Liver (tissue), 8 donors: ENCODE measurements at regions not wholly inside any gene's neighbourhood (a gene's known extent, or its start where the extent isn't known, plus 50 kb on each side); places are given as distances from the start of the nearest gene placed in this dataset.

Experiments
- DNase-seq: peaks from one replicate; pipeline ENCODE4 v3.0.0-alpha.2; 2017; ENCODE audit warnings: low spot score
- H3K27ac ChIP-seq, 2 donors: one replicate each; pipeline ENCODE4 v1.7.0; 2013; ENCODE audit warnings: inconsistent platforms in 2 of 2, low read length in 2 of 2, control low read depth in 1 of 2, low read depth in 1 of 2, mild to moderate bottlenecking in 1 of 2
- H3K27me3 ChIP-seq, 4 donors: one replicate each; pipeline versions ENCODE4 v1.6.1 to v1.7.0; 2013; ENCODE audit warnings: low read length in 3 of 4, inconsistent platforms in 1 of 4, mild to moderate bottlenecking in 1 of 4, moderate library complexity in 1 of 4; ENCODE audit not compliant: control insufficient read depth in 4 of 4, insufficient read depth in 4 of 4
- H3K36me3 ChIP-seq, 4 donors: one replicate each; pipeline versions ENCODE4 v1.6.1 to v1.7.0; 2013; ENCODE audit warnings: low read length in 3 of 4, mild to moderate bottlenecking in 3 of 4, low read depth in 1 of 4, moderate library complexity in 1 of 4; ENCODE audit not compliant: control insufficient read depth in 4 of 4, insufficient read depth in 3 of 4
- H3K4me1 ChIP-seq, 4 donors: one replicate each; pipeline versions ENCODE4 v1.6.1 to v1.7.0; 2013; ENCODE audit warnings: low read length in 3 of 4, mild to moderate bottlenecking in 3 of 4, moderate library complexity in 1 of 4; ENCODE audit not compliant: control insufficient read depth in 4 of 4, insufficient read depth in 4 of 4
- H3K4me3 ChIP-seq, 3 donors: one replicate each; pipeline versions ENCODE4 v1.6.1 to v1.7.0; 2013; ENCODE audit warnings: low read length in 3 of 3, control low read depth in 1 of 3, low read depth in 1 of 3, mild to moderate bottlenecking in 1 of 3
- H3K9ac ChIP-seq, 2 donors: one replicate each; pipeline ENCODE4 v1.7.0; 2013; ENCODE audit warnings: low read length in 2 of 2, mild to moderate bottlenecking in 2 of 2, moderate library complexity in 2 of 2, control low read depth in 1 of 2, low read depth in 1 of 2
- H3K9me3 ChIP-seq, 4 donors: one replicate each; pipeline versions ENCODE4 v1.6.1 to v1.7.0; 2013; ENCODE audit warnings: low read length in 3 of 4; ENCODE audit not compliant: control insufficient read depth in 4 of 4
- CTCF ChIP-seq: fragments of 150-350 bp; IDR thresholded peaks from 2 replicates; pipeline ENCODE4 v1.5.1; 2017; ENCODE audit warnings: improper control_type of control experiment, low read depth, low read length; ENCODE audit not compliant: missing input control
- EGR1 ChIP-seq, 2 donors: IDR thresholded peaks; 2 replicates each; pipeline ENCODE4 v1.6.1; 2016 to 2018; ENCODE audit warnings: antibody characterized with exemption in 2 of 2, low read depth in 2 of 2
- FOXA1 ChIP-seq: IDR thresholded peaks from 2 replicates; pipeline ENCODE4 v1.6.1; 2016; ENCODE audit warnings: antibody characterized with exemption
- FOXA2 ChIP-seq: IDR thresholded peaks from 2 replicates; pipeline ENCODE4 v1.6.1; 2016; ENCODE audit warnings: antibody characterized with exemption
- GABPA ChIP-seq, 2 donors: IDR thresholded peaks in 1 of 2; conservative IDR thresholded peaks in 1 of 2; 2 replicates each; pipeline ENCODE4 v1.6.1; 2016; ENCODE audit warnings: antibody characterized with exemption in 2 of 2, mild to moderate bottlenecking in 1 of 2, moderate library complexity in 1 of 2
- HNF4A ChIP-seq, 2 donors: conservative IDR thresholded peaks; 2 replicates each; pipeline ENCODE4 v1.6.1; 2016; ENCODE audit warnings: antibody characterized with exemption in 2 of 2, mild to moderate bottlenecking in 2 of 2
- MAX ChIP-seq: IDR thresholded peaks from 2 replicates; pipeline ENCODE4 v1.6.1; 2016; ENCODE audit warnings: antibody characterized with exemption
- NR2F2 ChIP-seq: IDR thresholded peaks from 2 replicates; pipeline ENCODE4 v1.6.1; 2016; ENCODE audit warnings: antibody characterized with exemption
- RAD21 ChIP-seq, 2 donors: IDR thresholded peaks; 2 replicates each; pipeline ENCODE4 v1.6.1; 2016; ENCODE audit warnings: antibody characterized with exemption in 2 of 2, mild to moderate bottlenecking in 2 of 2
- REST ChIP-seq: IDR thresholded peaks from 2 replicates; pipeline ENCODE4 v1.6.1; 2016; ENCODE audit warnings: antibody characterized with exemption, mild to moderate bottlenecking
- RXRA ChIP-seq, 2 donors: IDR thresholded peaks; 2 replicates each; pipeline ENCODE4 v1.6.1; 2017 to 2018; ENCODE audit warnings: antibody characterized with exemption in 2 of 2, mild to moderate bottlenecking in 1 of 2
- TAF1 ChIP-seq: conservative IDR thresholded peaks from 2 replicates; pipeline ENCODE4 v1.6.1; 2016; ENCODE audit warnings: antibody characterized with exemption, mild to moderate bottlenecking
- YY1 ChIP-seq: IDR thresholded peaks from 2 replicates; pipeline ENCODE4 v1.6.1; 2016; ENCODE audit warnings: antibody characterized with exemption, mild to moderate bottlenecking
- ZBTB33 ChIP-seq: IDR thresholded peaks from 2 replicates; pipeline ENCODE4 v1.6.1; 2016; ENCODE audit warnings: antibody characterized with exemption
- WGBS: extraction: QIAGEN DNeasy Blood & Tissue Kit; methylation state at CpG from one replicate; pipeline ENCODE4 v1.1.7; 2013; 5-methylcytosine and 5-hydroxymethylcytosine counted together
- TF ChIP-seq, protein P1 (sequence below): IDR thresholded peaks from 2 replicates; pipeline ENCODE4 v1.6.1; 2016; ENCODE audit warnings: antibody characterized with exemption
- donor health status: healthy.
- donor health status: healthy.
- donor health status: healthy.
- donor health status: healthy.
- donor health status: healthy.

DNA sequence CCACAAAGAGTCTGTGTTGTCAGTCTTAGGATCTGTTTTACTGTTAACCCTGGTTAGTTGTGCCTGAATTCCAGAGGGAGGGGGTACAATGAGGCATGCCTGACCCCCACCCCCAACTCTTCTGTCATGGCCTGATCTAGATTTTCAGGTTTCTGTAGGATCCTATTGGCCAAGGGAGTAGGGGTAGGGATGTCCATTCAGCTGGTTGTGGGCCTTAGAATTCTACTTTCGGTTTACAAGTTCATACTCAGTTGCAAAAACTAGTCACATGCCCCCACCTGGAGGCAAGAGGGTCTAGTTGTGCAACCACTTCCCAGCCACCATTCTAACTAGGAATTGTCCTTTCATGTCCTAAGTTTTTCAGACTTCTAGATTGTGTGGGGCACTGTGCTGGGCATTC lies 94.3 kb upstream of the MBNL2 start:
- DNase-seq = no peak
- Histone ChIP-seq H3K27me3 (no peaks in the 10 kb centered on the region), H3K4me1 (no peaks in the 10 kb centered on the region), H3K4me3 (no peak overlapping the region), H3K36me3 (no peaks in the 10 kb centered on the region), H3K9ac (no peak overlapping the region), H3K9me3 (no peaks in the 10 kb centered on the region), H3K27ac (no peak overlapping the region)
- TF ChIP-seq FOXA2 = no peak
- no peak for TF ChIP-seq MAX
- no peak for TF ChIP-seq FOXA1
- TF ChIP-seq RAD21 (IDR thresholded peaks at IDR 0.05) = no peak
- TF ChIP-seq REST = no peak
- TF ChIP-seq RXRA (IDR thresholded peaks at IDR 0.05) = no peak
- no peak for TF ChIP-seq GABPA (IDR thresholded peaks at IDR 0.05 in 1 of 2, conservative IDR thresholded peaks at IDR 0.05 in 1 of 2)
- WGBS = 90% methylated on average over 1 of the region's 1 CpG

DNA sequence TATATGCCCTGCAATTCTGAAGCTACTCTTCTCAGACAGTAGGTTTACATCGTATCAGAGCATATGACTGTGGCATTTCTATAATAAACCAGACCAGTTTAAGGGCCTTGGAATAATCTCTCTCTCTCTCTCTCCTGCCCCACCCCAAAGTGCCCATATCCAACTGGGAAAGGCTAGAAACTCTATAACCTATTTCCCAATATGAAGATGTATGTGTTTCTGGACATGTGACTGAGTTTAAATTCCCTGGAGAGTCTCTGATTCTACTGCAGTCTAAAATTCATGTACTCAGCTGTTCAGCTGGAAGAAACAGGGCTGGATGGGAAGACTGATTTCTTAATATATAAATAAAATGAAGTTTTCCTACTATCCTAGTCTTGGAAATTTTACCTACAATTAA lies 91.9 kb upstream of the MBNL2 start:
- H3K4me1 ChIP-seq = peaks cover 0 to 6% (median 0%) of the 10 kb centered on the region in 4 donors
- WGBS = 89% methylated on average over 1 of the region's 1 CpG
- H3K4me3 ChIP-seq = no peak overlapping the region
- no peaks in the 10 kb centered on the region for H3K9me3 ChIP-seq
- H3K27me3 ChIP-seq = no peaks in the 10 kb centered on the region
- H3K36me3 ChIP-seq = no peaks in the 10 kb centered on the region
- no peak for TF ChIP-seq ZBTB33
- no peak for TF ChIP-seq RXRA (IDR thresholded peaks at IDR 0.05)
- no peak for TF ChIP-seq CTCF
- no peak for TF ChIP-seq YY1
- no peak overlapping the region for H3K9ac ChIP-seq
- H3K27ac ChIP-seq = no peak overlapping the region
- DNase-seq = no peak

DNA sequence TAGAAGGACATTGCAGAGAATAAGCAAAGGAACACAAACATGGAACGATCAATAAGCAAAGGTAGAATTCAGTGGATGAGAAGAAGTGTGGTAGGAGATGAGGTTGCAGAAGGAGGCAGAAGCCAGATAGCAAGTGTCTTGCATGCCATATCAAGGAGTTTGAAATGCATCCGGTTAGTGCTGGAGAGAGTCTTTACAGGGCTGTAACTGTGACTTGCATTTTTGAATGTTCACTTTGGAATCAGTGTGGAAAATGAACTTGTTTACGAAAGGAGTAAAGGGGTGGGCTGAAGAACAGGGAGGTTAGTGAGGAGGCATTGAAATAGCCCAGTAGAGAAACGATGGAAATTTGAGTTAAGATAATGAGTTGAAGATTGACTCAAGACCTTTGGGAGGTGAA lies 90.7 kb upstream of the MBNL2 start:
- TF ChIP-seq HNF4A (conservative IDR thresholded peaks at IDR 0.05) (no peak), TAF1 (no peak), NR2F2 (no peak), FOXA1 (no peak), FOXA2 (no peak), RXRA (IDR thresholded peaks at IDR 0.05) (no peak), MAX (no peak), EGR1 (IDR thresholded peaks at IDR 0.05; ENCODE audit: low read depth in 2 of 2) (no peak), GABPA (IDR thresholded peaks at IDR 0.05 in 1 of 2, conservative IDR thresholded peaks at IDR 0.05 in 1 of 2) (no peak), ZBTB33 (no peak), RAD21 (IDR thresholded peaks at IDR 0.05) (no peak), YY1 (no peak)
- TF ChIP-seq, protein P1, sequence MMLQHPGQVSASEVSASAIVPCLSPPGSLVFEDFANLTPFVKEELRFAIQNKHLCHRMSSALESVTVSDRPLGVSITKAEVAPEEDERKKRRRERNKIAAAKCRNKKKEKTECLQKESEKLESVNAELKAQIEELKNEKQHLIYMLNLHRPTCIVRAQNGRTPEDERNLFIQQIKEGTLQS = no peak
- no peak for DNase-seq
- Histone ChIP-seq H3K27me3 (no peaks in the 10 kb centered on the region), H3K9ac (no peak overlapping the region), H3K36me3 (no peaks in the 10 kb centered on the region), H3K4me3 (no peak overlapping the region), H3K4me1 (peaks cover 0 to 6% (median 0%) of the 10 kb centered on the region in 4 donors), H3K27ac (no peak overlapping the region), H3K9me3 (no peaks in the 10 kb centered on the region)
- WGBS = 88% methylated on average over 4 of the region's 4 CpGs
